ENCODE measurements at regions not wholly inside any gene's neighbourhood (a gene's known extent, or its start where the extent isn't known, plus 50 kb on each side); places are given as distances from the start of the nearest gene placed in this dataset.

DNA sequence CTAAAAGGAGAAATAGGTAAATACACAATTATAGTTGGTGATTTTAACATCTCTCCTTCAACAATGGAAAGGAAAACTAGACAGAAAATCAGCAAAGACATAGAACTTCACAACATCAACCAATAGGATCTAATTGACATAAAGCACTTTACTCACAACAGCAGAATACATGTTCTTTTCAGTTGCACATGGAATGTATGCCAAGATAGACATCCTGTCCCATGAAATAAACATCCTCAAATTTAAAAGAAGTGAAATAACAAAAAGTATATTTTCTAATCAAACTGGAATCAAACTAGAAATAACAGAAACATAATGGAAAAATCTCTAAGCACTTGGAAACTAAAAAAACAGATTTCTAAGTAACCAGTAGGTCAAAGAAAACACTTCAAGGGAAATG lies 296.2 kb upstream of the RGS6 start:
- TF ChIP-seq, protein P1, sequence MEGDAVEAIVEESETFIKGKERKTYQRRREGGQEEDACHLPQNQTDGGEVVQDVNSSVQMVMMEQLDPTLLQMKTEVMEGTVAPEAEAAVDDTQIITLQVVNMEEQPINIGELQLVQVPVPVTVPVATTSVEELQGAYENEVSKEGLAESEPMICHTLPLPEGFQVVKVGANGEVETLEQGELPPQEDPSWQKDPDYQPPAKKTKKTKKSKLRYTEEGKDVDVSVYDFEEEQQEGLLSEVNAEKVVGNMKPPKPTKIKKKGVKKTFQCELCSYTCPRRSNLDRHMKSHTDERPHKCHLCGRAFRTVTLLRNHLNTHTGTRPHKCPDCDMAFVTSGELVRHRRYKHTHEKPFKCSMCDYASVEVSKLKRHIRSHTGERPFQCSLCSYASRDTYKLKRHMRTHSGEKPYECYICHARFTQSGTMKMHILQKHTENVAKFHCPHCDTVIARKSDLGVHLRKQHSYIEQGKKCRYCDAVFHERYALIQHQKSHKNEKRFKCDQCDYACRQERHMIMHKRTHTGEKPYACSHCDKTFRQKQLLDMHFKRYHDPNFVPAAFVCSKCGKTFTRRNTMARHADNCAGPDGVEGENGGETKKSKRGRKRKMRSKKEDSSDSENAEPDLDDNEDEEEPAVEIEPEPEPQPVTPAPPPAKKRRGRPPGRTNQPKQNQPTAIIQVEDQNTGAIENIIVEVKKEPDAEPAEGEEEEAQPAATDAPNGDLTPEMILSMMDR (conservative IDR thresholded peaks at IDR 0.05): no peak
- TF ChIP-seq EZH2 (IDR thresholded peaks at IDR 0.05; ENCODE audit: low read depth): no peak

Data from PC-9 (cell line).